ENCODE measurements at regions not wholly inside any gene's neighbourhood (a gene's known extent, or its start where the extent isn't known, plus 50 kb on each side); places are given as distances from the start of the nearest gene placed in this dataset.

- DNase-seq (ENCODE audit: low read depth), result no peak
- no peak overlapping the region for H3K4me3 ChIP-seq (ENCODE audit: low read depth, low read length)
- TF ChIP-seq, protein P1, sequence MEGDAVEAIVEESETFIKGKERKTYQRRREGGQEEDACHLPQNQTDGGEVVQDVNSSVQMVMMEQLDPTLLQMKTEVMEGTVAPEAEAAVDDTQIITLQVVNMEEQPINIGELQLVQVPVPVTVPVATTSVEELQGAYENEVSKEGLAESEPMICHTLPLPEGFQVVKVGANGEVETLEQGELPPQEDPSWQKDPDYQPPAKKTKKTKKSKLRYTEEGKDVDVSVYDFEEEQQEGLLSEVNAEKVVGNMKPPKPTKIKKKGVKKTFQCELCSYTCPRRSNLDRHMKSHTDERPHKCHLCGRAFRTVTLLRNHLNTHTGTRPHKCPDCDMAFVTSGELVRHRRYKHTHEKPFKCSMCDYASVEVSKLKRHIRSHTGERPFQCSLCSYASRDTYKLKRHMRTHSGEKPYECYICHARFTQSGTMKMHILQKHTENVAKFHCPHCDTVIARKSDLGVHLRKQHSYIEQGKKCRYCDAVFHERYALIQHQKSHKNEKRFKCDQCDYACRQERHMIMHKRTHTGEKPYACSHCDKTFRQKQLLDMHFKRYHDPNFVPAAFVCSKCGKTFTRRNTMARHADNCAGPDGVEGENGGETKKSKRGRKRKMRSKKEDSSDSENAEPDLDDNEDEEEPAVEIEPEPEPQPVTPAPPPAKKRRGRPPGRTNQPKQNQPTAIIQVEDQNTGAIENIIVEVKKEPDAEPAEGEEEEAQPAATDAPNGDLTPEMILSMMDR (IDR thresholded peaks at IDR 0.05; ENCODE audit: control insufficient read depth, extremely low read depth, insufficient read depth), result no peak
Measured at GRCh38 chr5:3302228-3302627, 293.4 kb upstream of the IRX1 start.

GRCh38 chr5:3301306-3301705 lies 294.3 kb upstream of the IRX1 start:
- TF ChIP-seq, protein P1 (IDR thresholded peaks at IDR 0.05; ENCODE audit: control insufficient read depth, extremely low read depth, insufficient read depth), result no peak
- H3K4me3 ChIP-seq (ENCODE audit: low read depth, low read length), result no peak overlapping the region

DNA sequence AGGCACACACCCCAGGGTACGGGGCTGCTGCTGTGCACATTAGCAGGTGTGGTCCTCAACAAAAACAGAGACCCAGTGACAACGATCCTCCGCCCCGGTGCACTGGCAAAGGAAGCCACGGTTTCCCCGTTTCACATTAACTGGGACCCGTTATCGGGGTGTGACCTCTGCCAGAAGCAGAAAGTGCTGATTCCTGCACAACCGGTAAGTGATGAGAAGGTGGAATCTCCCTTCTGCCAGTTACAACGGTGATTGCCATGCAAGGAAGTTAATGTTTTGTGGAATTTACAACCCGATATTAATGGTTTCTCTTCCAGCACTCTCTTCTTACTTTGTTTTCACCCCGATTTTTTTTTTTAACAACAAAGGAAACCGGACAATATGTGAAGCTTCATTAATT lies 294.9 kb upstream of the IRX1 start:
- DNase-seq (ENCODE audit: low read depth), result no peak
- TF ChIP-seq, protein P1 (IDR thresholded peaks at IDR 0.05; ENCODE audit: control insufficient read depth, extremely low read depth, insufficient read depth), result no peak
- no peak overlapping the region for H3K4me3 ChIP-seq (ENCODE audit: low read depth, low read length)

More at GRCh38 chr5:3301306-3301705, 294.3 kb upstream of the IRX1 start:
- DNase-seq (ENCODE audit: low read depth), result no peak

DNA sequence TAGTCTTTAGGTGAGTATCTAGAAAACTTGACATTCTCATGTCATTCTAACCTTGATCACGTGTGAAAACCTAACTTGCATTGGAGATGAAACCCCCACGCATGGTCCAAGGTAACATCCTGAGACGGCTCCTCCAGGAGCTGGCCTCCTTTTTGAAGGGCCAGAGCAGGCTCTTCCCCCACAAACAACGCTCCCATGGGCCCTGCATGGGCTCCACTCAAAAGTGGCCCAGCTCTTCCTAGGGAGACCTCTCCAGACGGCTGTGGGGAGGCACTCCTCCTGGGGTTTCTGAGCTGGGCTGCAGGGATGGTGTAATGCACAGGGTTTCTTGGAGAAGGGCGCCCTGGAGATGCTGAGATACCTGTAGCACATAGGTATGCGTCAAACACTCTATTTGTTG lies 296.2 kb upstream of the IRX1 start:
- H3K4me3 ChIP-seq (ENCODE audit: low read depth, low read length), result no peak overlapping the region
- TF ChIP-seq, protein P1 (IDR thresholded peaks at IDR 0.05; ENCODE audit: control insufficient read depth, extremely low read depth, insufficient read depth), result no peak
- DNase-seq (ENCODE audit: low read depth), result no peak

DNA sequence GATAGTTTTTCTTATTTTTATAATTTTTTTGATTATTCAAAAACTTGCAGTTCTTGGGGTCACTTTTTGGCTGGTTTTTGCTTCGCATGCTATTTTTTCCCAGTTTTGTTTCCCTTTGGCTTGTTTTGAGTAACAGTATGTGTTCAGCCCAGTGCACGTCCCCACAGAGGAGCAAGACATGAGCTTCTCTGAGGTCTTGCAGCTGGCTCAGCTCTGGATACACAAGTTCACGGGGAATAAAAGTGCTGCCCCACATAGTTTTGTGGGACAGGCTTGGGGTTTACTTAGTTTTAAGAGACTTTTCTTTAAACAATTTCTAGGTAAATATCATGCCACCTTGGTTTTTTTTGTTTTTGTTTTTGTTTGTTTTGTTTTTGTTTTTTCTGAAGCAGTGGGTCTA lies 297.8 kb upstream of the IRX1 start:
- TF ChIP-seq, protein P1 (IDR thresholded peaks at IDR 0.05; ENCODE audit: control insufficient read depth, extremely low read depth, insufficient read depth), result no peak
- no peak overlapping the region for H3K4me3 ChIP-seq (ENCODE audit: low read depth, low read length)
- no peak for DNase-seq (ENCODE audit: low read depth)

GRCh38 chr5:3288325-3288724 lies 307.3 kb upstream of the IRX1 start:
- TF ChIP-seq, protein P1 (IDR thresholded peaks at IDR 0.05; ENCODE audit: control insufficient read depth, extremely low read depth, insufficient read depth), result no peak
- no peak overlapping the region for H3K4me3 ChIP-seq (ENCODE audit: low read depth, low read length)
- no peak for DNase-seq (ENCODE audit: low read depth)

- DNase-seq (ENCODE audit: low read depth), result no peak
- H3K4me3 ChIP-seq (ENCODE audit: low read depth, low read length), result no peak overlapping the region
- TF ChIP-seq, protein P1 (IDR thresholded peaks at IDR 0.05; ENCODE audit: control insufficient read depth, extremely low read depth, insufficient read depth), result no peak
Measured at GRCh38 chr5:3287516-3287915, 308.1 kb upstream of the IRX1 start.

All from LNCaP clone FGC (cell line).